ENCODE measurements at regions not wholly inside any gene's neighbourhood (a gene's known extent, or its start where the extent isn't known, plus 50 kb on each side); places are given as distances from the start of the nearest gene placed in this dataset.
A peak's percentile ranks its signal among the peaks of the same experiment; 100 is the strongest.
"Not testable (repeated sequence)": the region's sequence is repeated elsewhere in the genome, so short reads cannot be mapped to it uniquely, and the experiment has no call there.

- no peak for DNase-seq (ENCODE audit: low spot score)
These were observed 51.0 kb upstream of the PHF24 start for GRCh38 chr9:34907044-34907443.

GRCh38 chr9:34899535-34900158 lies 58.4 kb upstream of the PHF24 start:
- peak; percentile 71 for DNase-seq (ENCODE audit: low spot score)

- DNase-seq (ENCODE audit: low spot score), result no peak
These were observed 59.2 kb upstream of the PHF24 start for GRCh38 chr9:34898846-34899245.

GRCh38 chr9:34896112-34896511 lies 62.0 kb upstream of the PHF24 start:
- no peak for DNase-seq (ENCODE audit: low spot score)

- no peak for DNase-seq (ENCODE audit: low spot score)
These were observed 65.2 kb upstream of the PHF24 start for GRCh38 chr9:34892886-34893285.

- no peak for DNase-seq (ENCODE audit: low spot score)
These were observed 66.7 kb upstream of the PHF24 start for GRCh38 chr9:34891386-34891785.

GRCh38 chr9:34887841-34888240 lies 70.2 kb upstream of the PHF24 start:
- no peak for DNase-seq (ENCODE audit: low spot score)

GRCh38 chr9:34884747-34885189 lies 73.3 kb upstream of the PHF24 start:
- DNase-seq (ENCODE audit: low spot score), result no peak

GRCh38 chr9:34876096-34876495 lies 82.0 kb upstream of the PHF24 start:
- DNase-seq (ENCODE audit: low spot score), result no peak

- no peak for DNase-seq (ENCODE audit: low spot score)
These were observed 88.7 kb upstream of the PHF24 start for GRCh38 chr9:34869390-34869789.

GRCh38 chr9:34866614-34867013 lies 91.5 kb upstream of the PHF24 start:
- no peak for DNase-seq (ENCODE audit: low spot score)

GRCh38 chr9:34863426-34863825 lies 94.7 kb upstream of the PHF24 start:
- DNase-seq (ENCODE audit: low spot score), result no peak

- no peak for DNase-seq (ENCODE audit: low spot score)
These were observed 95.2 kb upstream of the PHF24 start for GRCh38 chr9:34862836-34863235.

- no peak for DNase-seq (ENCODE audit: low spot score)
These were observed 96.0 kb upstream of the PHF24 start for GRCh38 chr9:34862043-34862442.

- DNase-seq (ENCODE audit: low spot score), result not testable (repeated sequence)
These were observed 103.1 kb upstream of the PHF24 start for GRCh38 chr9:34855016-34855415.

- DNase-seq (ENCODE audit: low spot score), result no peak
These were observed 120.1 kb upstream of the CCL21 start for GRCh38 chr9:34830068-34830467.

GRCh38 chr9:34826999-34827538 lies 117.1 kb upstream of the CCL21 start:
- no peak for DNase-seq (ENCODE audit: low spot score)

- DNase-seq (ENCODE audit: low spot score), result no peak
These were observed 115.8 kb upstream of the CCL21 start for GRCh38 chr9:34825775-34826174.

GRCh38 chr9:34823778-34824177 lies 113.8 kb upstream of the CCL21 start:
- DNase-seq (ENCODE audit: low spot score), result no peak

- no peak for DNase-seq (ENCODE audit: low spot score)
These were observed 100.2 kb upstream of the CCL21 start for GRCh38 chr9:34810187-34810524.

- no peak for DNase-seq (ENCODE audit: low spot score)
These were observed 99.7 kb upstream of the CCL21 start for GRCh38 chr9:34809504-34810186.

GRCh38 chr9:34802916-34803315 lies 93.0 kb upstream of the CCL21 start:
- no peak for DNase-seq (ENCODE audit: low spot score)

- DNase-seq (ENCODE audit: low spot score), result no peak
These were observed 87.4 kb upstream of the CCL21 start for GRCh38 chr9:34797367-34797766.

GRCh38 chr9:34796924-34797323 lies 87.0 kb upstream of the CCL21 start:
- no peak for DNase-seq (ENCODE audit: low spot score)

All from hematopoietic multipotent progenitor cell treated with erythropoietin and hydrocortisone succinate and interleukin-3 and kit ligand, for 17 days (in vitro differentiated cells).